IPS DF 6.9 (cell line): ENCODE measurements at regions not wholly inside any gene's neighbourhood (a gene's known extent, or its start where the extent isn't known, plus 50 kb on each side); places are given as distances from the start of the nearest gene placed in this dataset.

Source experiments
- DNase-seq: peaks from one replicate; pipeline ENCODE4 v3.0.0-alpha.2; 2013; ENCODE audit warnings: low read depth, low spot score
- H3K27ac ChIP-seq: one replicate; pipeline ENCODE4 v1.5.1; 2013; ENCODE audit warnings: low read length, control low read depth
- H3K27me3 ChIP-seq: 2 replicates; pipeline ENCODE4 v1.6.1; 2013; ENCODE audit warnings: mild to moderate bottlenecking, low read length; ENCODE audit not compliant: control insufficient read depth, insufficient read depth
- H3K36me3 ChIP-seq: 2 replicates; pipeline ENCODE4 v1.6.1; 2013; ENCODE audit warnings: low read length; ENCODE audit not compliant: control insufficient read depth, insufficient read depth
- H3K4me1 ChIP-seq: 2 replicates; pipeline ENCODE4 v1.6.1; 2013; ENCODE audit warnings: low read length; ENCODE audit not compliant: control insufficient read depth, insufficient read depth
- H3K4me3 ChIP-seq: 2 replicates; pipeline ENCODE4 v1.5.1; 2013; ENCODE audit warnings: mild to moderate bottlenecking, low read length
- H3K9me3 ChIP-seq: 2 replicates; pipeline ENCODE4 v1.6.1; 2013; ENCODE audit warnings: low read length, inconsistent platforms; ENCODE audit not compliant: control insufficient read depth, insufficient read depth
- WGBS: extraction: QIAGEN DNeasy Blood & Tissue Kit; methylation state at CpG from one replicate; pipeline ENCODE4 v1.1.7; 2013; ENCODE audit warnings: mixed read lengths, missing lambda C conversion rate; ENCODE audit not compliant: insufficient read length, insufficient coverage; 5-methylcytosine and 5-hydroxymethylcytosine counted together

- no peaks in the 10 kb centered on the region for H3K4me1 ChIP-seq
- no peaks in the 10 kb centered on the region for H3K9me3 ChIP-seq
- H3K4me3 ChIP-seq, result no peak overlapping the region
- no peak for DNase-seq
- WGBS, result no CpG with 5 or more reads among the region's 3 CpGs
- no peak overlapping the region for H3K27ac ChIP-seq
- H3K27me3 ChIP-seq, result no peaks in the 10 kb centered on the region
- H3K36me3 ChIP-seq, result no peaks in the 10 kb centered on the region
These were observed 89.8 kb upstream of the CHST9 start for GRCh38 chr18:27274901-27275300.

- no peaks in the 10 kb centered on the region for H3K9me3 ChIP-seq
- H3K27ac ChIP-seq, result no peak overlapping the region
- DNase-seq, result no peak
- H3K4me3 ChIP-seq, result no peak overlapping the region
- no peaks in the 10 kb centered on the region for H3K4me1 ChIP-seq
- H3K36me3 ChIP-seq, result no peaks in the 10 kb centered on the region
- WGBS, result no CpG with 5 or more reads among the region's 2 CpGs
- H3K27me3 ChIP-seq, result no peaks in the 10 kb centered on the region
These were observed 85.4 kb upstream of the CHST9 start for GRCh38 chr18:27270508-27270907.

GRCh38 chr18:27263369-27263768 is 78.3 kb upstream of the CHST9 start:
- no peaks in the 10 kb centered on the region for H3K27me3 ChIP-seq
- DNase-seq, result no peak
- no peaks in the 10 kb centered on the region for H3K36me3 ChIP-seq
- H3K4me1 ChIP-seq, result no peaks in the 10 kb centered on the region
- no CpG with 5 or more reads among the region's 1 CpG for WGBS
- no peak overlapping the region for H3K4me3 ChIP-seq
- H3K9me3 ChIP-seq, result no peaks in the 10 kb centered on the region
- no peak overlapping the region for H3K27ac ChIP-seq

- no peak for DNase-seq
- Histone ChIP-seq H3K36me3 (no peaks in the 10 kb centered on the region), H3K4me1 (no peaks in the 10 kb centered on the region), H3K9me3 (no peaks in the 10 kb centered on the region), H3K4me3 (no peak overlapping the region), H3K27me3 (no peaks in the 10 kb centered on the region), H3K27ac (no peak overlapping the region)
These were observed 76.9 kb upstream of the CHST9 start for GRCh38 chr18:27261769-27262549.

- H3K27me3 ChIP-seq, result no peaks in the 10 kb centered on the region
- H3K27ac ChIP-seq, result no peak overlapping the region
- no peaks in the 10 kb centered on the region for H3K4me1 ChIP-seq
- H3K36me3 ChIP-seq, result no peaks in the 10 kb centered on the region
- no peaks in the 10 kb centered on the region for H3K9me3 ChIP-seq
- no CpG with 5 or more reads among the region's 1 CpG for WGBS
- DNase-seq, result no peak
- H3K4me3 ChIP-seq, result no peak overlapping the region
These were observed 68.5 kb upstream of the CHST9 start for GRCh38 chr18:27253571-27253970.

GRCh38 chr18:27250471-27250870 is 65.4 kb upstream of the CHST9 start:
- Histone ChIP-seq H3K27ac (no peak overlapping the region), H3K36me3 (no peaks in the 10 kb centered on the region), H3K4me3 (no peak overlapping the region), H3K9me3 (no peaks in the 10 kb centered on the region), H3K4me1 (no peaks in the 10 kb centered on the region), H3K27me3 (no peaks in the 10 kb centered on the region)
- no peak for DNase-seq
- no CpG with 5 or more reads among the region's 2 CpGs for WGBS

- Histone ChIP-seq H3K9me3 (no peaks in the 10 kb centered on the region), H3K4me3 (no peak overlapping the region), H3K4me1 (no peaks in the 10 kb centered on the region), H3K36me3 (no peaks in the 10 kb centered on the region), H3K27me3 (no peaks in the 10 kb centered on the region), H3K27ac (no peak overlapping the region)
- DNase-seq, result no peak
- no CpG with 5 or more reads among the region's 1 CpG for WGBS
These were observed 64.8 kb upstream of the CHST9 start for GRCh38 chr18:27249933-27250332.

- H3K4me1 ChIP-seq, result no peaks in the 10 kb centered on the region
- WGBS, result no CpG with 5 or more reads among the region's 4 CpGs
- no peak overlapping the region for H3K4me3 ChIP-seq
- H3K36me3 ChIP-seq, result no peaks in the 10 kb centered on the region
- H3K27me3 ChIP-seq, result no peaks in the 10 kb centered on the region
- DNase-seq, result no peak
- no peak overlapping the region for H3K27ac ChIP-seq
- no peaks in the 10 kb centered on the region for H3K9me3 ChIP-seq
These were observed 59.2 kb upstream of the CHST9 start for GRCh38 chr18:27244259-27244658.

- DNase-seq, result no peak
- Histone ChIP-seq H3K4me3 (no peak overlapping the region), H3K4me1 (no peaks in the 10 kb centered on the region), H3K27ac (no peak overlapping the region), H3K27me3 (no peaks in the 10 kb centered on the region), H3K36me3 (no peaks in the 10 kb centered on the region), H3K9me3 (no peaks in the 10 kb centered on the region)
- no CpG with 5 or more reads among the region's 5 CpGs for whole genome bisulfite sequencing
These were observed 57.4 kb upstream of the CHST9 start for GRCh38 chr18:27242392-27243047.

GRCh38 chr18:27240383-27240782 is 55.3 kb upstream of the CHST9 start:
- Histone ChIP-seq H3K27ac (no peak overlapping the region), H3K9me3 (no peaks in the 10 kb centered on the region), H3K4me3 (no peak overlapping the region), H3K27me3 (no peaks in the 10 kb centered on the region), H3K36me3 (no peaks in the 10 kb centered on the region), H3K4me1 (no peaks in the 10 kb centered on the region)
- DNase-seq, result no peak
- no CpG with 5 or more reads among the region's 3 CpGs for WGBS

- no peaks in the 10 kb centered on the region for H3K9me3 ChIP-seq
- WGBS, result no CpG with 5 or more reads among the region's 4 CpGs
- H3K4me3 ChIP-seq, result no peak overlapping the region
- DNase-seq, result no peak
- no peaks in the 10 kb centered on the region for H3K27me3 ChIP-seq
- no peaks in the 10 kb centered on the region for H3K4me1 ChIP-seq
- H3K27ac ChIP-seq, result no peak overlapping the region
- no peaks in the 10 kb centered on the region for H3K36me3 ChIP-seq
These were observed 54.6 kb upstream of the CHST9 start for GRCh38 chr18:27239669-27240068.
